Femur (tissue), 1 donor: ENCODE measurements at regions not wholly inside any gene's neighbourhood (a gene's known extent, or its start where the extent isn't known, plus 50 kb on each side); places are given as distances from the start of the nearest gene placed in this dataset.

ENCODE experiments used
- DNase-seq: peaks from one replicate; pipeline ENCODE4 v3.0.0-alpha.2; 2017

DNA sequence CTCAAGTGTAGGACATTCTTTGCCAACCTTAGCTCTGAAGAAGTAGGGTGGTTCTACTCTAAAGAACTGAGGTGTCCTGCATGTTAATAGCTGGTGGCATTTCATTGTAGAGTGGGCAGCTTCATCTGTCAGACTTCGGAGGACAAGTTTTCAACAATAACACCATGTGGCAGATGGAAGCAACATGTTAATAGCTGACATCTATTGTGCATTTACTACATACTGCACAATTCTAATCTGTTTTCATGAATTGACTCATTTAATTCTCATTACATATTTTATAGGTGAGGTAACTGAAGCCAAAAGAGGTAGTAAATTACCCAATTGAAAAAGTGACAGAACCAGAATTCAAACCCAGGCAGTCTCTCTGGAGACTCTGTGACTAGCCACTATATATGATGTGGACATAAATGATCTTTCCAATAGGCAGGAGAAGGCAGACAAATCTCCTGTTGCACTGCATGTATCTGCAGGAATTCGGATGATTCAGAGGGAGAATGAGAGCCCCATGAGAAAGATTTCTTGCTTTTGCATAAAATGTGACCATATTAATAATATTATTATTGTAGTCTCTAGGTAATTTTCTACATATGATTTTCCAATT is 137.2 kb upstream of the E2F7 start:
- DNase-seq, result no peak

DNA sequence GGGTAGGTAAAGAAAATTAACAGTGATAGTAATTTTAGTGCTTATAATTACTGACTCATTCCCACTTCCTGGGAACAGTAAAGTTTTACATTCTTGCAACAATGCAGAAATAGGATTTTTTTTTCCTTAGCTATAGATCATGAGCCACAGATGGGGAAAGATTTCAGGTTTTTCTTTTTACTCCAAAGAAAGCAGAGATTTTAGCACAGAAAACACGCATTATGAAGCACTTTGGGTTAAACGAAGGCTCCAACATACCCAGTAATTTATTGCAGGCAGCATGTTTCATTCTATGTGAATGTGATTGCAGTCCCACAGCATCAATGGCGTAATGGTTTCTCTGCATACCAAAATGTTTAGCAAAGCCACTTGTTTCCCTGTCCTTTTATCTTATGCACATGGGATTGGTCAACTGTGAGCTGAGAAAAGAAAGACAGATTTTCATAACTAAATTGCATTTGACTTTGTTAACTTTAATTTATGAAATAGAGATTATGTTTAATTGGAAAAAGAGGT is 124.6 kb upstream of the E2F7 start:
- peak; percentile 24 for DNase-seq

DNA sequence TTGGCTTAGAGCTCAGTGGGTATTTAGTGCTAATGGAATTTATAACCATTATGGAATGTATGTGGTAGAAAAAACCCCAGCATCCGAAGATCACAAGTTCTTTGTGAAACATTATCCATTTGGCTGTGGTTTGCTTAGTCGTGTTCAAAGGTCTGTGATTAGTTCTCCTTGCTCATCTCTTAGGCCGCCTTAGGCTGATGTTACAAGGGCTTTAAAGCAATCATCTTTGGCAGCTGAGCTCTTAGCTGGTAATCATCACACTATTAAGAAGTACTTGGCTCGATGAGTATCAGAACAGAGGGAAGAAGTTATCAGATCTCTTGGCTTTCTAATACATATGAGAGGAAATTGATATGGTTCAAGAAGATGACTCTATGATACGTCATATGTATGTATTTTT is 124.1 kb upstream of the E2F7 start:
- no peak for DNase-seq

DNA sequence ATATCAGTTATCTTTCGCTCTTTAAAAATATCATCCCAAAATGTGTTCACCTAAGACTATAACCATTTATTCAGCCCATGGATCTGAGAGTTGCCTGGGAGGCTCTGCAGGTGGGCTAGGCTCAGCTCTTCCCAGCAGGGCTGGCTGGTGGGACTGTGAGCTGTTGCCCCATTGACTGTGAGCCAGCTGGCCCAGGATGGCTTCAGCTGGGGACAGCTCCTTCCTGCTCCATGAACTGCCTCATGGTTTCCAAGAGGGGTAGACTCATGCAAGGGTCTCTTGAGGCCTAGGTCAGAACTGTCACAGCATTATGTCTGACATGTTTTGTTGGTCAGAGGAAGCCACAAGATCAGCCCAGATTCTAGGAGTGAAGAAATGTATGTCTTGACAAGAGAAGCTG is 114.1 kb upstream of the E2F7 start:
- no peak for DNase-seq

DNA sequence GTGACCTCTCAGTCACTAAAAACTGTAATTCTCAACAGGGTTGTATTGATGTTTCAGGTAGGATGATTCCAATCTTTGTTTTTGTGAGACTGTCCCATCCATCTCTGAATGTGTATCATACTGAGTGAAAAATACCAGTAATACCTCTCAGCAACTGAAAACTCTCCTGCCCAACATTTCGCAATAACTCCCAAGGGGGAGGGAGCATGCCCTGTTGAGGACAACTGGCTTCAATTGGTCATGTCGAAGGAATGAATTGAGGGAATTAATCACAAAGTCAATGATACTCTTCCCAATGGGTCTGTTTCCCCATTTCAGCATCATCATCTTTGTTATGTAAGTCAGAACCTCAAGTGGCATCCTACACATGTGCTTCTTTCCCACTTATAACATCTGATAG is 102.4 kb upstream of the E2F7 start:
- no peak for DNase-seq

DNA sequence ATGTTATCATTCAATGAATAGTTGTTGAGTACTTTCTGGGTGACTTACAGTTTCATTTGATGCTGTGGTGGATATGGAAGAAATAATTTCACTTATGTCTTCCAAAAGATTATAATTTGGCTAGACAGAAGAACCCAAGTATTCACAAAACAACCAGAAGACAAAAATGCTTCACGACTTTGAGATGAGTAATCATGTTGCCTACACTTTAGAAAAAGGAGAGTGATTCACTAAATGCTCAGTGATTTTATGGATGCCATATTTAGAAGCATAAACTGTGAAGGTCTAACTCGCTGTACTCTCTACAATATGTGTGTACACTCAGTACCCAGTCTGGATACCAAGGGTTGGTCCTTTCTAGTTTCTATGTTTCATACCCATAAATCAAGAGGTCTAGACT is 101.3 kb upstream of the E2F7 start:
- DNase-seq, result no peak

DNA sequence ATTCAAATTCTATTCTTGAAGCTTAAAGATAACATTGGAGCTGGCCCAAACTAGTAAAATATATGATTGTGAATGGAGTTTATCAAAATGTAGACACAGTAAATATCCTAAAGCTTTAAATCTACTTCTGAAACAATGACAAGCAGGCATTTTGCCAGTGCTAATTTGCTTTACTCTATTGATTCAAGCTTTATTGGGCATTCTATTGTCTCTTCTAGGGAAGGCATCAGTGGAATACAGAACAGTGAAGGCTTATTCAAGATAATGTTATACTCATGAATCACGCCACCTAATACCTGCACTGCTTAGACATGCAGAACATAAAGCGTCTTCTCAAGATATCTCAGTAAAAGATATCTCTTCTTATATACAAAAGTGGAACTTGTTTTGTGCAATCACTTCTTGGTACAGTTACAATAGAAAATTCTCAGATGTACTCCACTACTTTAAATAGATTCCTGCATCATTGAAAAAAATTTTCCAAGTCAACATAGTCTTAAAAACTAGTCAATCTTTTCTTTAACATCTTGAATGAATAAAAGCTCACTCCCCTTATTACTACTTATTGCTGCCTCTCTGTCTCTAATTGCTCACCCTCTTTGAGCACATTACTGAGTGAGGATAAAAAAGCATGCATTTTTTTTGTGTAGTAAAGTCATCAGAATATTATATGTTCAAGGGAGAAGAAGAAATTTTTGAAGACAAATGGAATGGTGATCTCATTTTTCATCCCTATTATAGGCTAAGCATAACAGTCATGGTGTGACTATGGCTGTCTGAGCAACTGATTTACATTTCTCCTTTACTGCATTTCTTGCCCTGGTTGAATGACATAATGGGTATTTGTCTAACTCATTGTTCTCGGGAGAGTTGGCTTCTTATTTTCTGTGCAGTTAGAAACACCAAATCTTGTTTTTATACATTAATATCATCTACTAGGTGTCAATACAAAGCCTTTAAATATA is 98.0 kb upstream of the E2F7 start:
- DNase-seq, result no peak

DNA sequence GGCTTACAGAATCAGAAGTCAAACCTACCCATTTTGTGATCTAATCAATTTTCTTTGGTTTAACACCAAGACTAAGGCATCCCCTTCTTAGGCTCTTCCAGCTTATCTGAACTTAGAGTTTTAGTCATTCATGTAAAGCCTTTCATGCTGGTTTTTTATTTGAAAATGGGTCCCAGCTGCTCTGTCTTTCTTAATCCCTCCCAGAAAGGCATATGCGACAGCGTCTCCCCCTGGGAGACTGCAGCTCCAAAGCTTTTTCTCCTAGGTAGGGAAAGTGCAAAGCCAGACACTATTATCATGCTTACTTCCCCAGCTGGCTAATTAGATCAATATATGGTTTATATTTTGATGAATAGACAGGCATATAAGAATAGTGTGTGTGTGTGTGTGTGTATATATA is 96.6 kb upstream of the E2F7 start:
- DNase-seq, result no peak

DNA sequence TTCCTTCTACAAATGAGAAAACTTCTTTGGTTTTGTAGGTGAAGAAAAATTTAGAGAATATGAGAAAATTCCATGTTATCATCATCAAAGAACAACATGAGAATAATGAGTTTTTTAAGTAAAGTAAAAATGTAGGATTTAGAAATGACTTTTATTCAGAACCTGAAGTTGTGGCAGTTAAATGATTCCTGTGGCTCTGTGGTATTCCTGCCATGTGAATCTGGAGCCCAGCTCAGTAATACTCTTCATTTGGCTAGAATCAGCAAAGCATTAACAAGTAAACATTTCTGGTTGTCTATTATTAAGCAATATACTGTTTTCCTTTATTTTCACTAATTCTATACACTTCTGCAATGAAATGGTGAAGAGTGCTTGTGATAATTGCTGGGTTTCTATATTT is 95.6 kb upstream of the E2F7 start:
- no peak for DNase-seq

DNA sequence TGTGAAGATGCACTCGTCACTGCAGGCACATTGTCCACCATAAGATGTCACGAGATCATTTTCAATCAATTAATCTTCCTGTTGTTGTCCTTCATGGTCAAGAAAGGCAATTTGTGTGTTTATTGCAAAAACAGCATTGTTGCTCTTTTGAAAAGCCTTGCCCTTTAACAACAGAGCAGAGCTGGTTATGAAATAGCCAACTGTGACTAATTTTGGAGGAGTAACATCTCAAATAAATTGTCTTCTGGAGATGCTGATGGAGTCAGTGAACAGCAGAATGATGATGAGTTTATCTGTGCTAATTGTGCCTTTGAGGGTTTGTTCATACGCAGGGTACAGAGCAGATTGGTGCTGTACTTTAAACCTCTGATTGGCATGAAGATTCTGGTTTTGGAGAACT is 88.3 kb upstream of the E2F7 start:
- DNase-seq, result no peak

DNA sequence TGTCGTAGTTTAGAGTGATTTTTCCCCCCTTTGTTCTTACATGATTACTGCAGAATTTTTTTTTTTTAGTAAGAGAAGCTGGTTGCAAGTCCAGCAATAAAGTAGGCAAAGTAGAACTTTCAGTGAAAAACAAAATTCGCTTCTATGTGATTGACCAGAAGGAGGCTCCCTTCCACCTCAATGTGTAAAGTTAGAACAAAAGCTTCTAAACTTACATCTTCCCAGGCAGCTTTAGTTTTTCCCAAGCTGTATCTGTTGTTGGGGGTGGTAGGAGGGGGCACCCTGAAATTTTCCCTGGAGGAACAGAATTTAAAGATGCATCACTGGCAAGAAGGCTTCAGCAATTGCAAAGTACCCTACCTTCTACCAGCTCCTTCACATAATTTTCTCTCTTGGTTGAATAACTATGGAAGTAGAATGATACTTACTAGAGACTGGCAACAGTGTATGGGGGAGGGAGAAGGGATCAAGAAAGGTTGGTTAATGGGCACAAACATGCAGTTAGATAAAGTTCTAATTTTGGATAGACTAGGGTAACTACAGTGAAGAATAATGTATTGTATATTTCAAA is 87.3 kb upstream of the E2F7 start:
- DNase-seq, result no peak

DNA sequence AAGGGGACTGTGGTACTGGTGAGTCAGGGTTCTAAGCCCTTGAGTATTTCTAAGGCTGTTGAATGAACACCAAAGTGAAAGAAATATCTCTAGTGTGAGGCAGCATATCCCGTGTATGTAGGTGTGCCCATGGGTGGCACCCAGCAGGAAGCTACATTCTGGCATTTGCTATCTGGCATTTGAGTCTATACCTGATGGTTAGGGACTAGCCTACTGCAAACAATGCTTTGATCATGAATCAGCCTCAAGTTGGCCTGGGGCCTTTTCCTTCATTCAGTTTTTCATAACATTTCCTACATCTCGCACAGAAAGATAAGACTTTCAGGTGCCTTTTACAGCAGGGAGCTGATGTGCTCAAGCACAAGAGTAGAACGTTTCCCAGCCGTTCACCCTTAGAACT is 85.7 kb upstream of the E2F7 start:
- no peak for DNase-seq

DNA sequence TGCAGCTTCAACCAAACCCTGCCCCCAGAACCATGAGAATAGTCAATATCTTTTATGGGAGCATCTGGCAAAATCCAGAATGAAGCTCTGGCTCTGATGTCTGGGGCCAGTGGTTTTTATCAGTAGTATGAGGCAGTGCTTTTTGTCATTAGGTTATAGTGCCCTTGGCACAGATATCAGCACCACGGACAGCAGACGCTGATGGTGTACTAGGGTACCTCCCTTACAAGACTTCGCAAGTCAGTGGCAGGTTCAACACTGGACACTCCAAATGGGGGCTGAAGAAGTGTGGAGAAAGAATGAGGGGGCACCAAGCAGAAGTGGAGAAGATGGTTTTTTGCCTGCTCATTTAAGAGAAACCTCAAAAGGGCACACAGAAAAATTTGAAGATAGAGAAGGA is 68.2 kb upstream of the E2F7 start:
- DNase-seq, result peak; percentile 57

DNA sequence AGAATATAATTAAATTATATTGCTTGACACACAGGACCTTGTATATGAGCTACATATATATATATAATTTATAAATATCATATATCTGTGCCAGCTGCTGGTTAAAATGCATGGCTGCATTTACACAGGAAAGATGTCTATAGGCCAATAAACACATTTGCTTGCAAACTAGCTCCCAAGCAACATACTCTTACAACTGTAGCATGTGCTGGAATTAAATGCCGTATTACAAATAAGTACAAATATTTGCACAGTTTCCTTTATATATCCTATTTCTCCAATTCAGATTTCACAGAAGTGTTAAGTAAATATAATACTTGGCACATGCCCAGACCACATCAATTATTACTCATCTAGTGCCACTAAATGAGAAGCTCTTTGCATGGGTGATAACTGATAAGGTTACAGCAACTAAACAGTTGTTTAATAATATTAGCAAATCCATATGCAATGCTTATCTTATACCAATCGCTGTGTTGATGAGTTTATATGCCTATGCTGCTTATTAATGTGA is 66.7 kb upstream of the E2F7 start:
- no peak for DNase-seq

DNA sequence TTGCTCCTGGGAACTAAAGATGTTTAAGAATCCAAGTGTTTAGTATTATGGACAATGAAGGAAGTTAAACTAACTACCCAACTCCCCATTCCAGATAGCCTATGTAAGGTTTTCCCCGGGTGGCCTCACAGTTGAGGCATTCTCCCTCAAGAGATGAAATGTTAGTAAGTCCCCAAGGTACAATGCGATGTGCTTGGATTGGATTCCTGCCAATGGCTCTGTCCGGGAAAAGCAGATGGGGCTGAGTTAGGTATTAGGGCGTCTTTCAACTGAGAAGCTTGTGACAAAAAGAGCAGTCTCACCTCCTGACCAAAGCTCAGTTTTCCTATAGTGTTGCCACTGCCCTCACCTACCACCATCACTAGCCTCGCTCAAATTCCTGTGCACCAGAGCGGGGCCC is 64.8 kb upstream of the E2F7 start:
- no peak for DNase-seq

DNA sequence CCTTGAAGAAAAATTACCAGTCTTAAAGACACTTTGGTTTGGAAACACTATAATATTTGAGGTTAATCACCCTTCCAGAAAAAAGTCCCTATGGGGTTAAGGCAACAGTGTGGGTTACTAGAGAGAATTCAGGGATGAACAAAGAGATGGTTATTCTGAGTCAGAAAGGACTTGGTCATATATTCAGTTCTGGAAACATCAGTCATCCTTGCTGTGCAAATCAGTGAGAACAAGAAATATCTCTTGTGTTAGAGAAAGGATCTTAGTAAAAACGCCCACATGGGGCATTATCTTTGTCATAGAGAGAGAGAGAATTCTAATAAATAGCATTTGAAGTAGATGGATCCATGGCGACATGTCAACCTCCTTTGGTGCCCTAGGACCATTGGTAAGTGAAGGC is 59.4 kb upstream of the E2F7 start:
- DNase-seq, result no peak

DNA sequence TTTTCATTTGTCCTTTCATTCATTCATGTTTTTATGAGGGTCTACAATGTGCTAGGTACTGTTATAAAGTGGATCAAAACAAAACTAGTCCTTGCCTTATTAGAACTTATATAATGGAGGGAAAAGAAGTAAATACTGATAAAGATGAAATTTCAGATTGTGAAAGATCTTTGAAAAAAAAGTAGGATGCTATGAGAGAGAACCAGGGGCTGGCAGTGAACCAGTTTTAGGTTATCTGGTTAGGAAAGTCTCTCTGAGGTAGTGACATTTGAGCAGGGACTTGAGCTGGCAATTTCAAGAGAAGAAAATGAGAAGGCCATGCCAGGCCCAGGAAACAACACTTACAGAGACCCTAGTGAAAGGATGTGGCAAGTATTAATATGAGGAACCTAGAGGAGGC is 57.3 kb upstream of the E2F7 start:
- DNase-seq, result no peak

DNA sequence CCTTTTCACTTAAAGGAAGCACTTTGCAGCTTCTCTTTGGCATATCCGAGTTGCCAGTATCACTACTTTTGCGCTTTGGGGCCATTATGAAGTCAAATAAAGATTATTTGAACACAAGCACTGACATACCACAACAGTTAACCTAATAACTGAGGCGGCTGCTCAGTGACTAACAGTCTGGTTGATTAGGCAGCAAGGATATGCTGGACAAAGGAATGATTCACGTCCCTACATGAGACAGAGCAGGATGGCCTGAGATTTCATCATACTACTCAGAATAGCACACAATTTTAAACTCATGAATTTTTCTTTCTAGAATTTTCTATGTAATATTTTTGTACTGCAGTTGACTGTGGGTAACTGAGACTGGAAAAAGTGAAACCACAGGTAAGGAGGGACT is 56.9 kb upstream of the E2F7 start:
- DNase-seq, result no peak

DNA sequence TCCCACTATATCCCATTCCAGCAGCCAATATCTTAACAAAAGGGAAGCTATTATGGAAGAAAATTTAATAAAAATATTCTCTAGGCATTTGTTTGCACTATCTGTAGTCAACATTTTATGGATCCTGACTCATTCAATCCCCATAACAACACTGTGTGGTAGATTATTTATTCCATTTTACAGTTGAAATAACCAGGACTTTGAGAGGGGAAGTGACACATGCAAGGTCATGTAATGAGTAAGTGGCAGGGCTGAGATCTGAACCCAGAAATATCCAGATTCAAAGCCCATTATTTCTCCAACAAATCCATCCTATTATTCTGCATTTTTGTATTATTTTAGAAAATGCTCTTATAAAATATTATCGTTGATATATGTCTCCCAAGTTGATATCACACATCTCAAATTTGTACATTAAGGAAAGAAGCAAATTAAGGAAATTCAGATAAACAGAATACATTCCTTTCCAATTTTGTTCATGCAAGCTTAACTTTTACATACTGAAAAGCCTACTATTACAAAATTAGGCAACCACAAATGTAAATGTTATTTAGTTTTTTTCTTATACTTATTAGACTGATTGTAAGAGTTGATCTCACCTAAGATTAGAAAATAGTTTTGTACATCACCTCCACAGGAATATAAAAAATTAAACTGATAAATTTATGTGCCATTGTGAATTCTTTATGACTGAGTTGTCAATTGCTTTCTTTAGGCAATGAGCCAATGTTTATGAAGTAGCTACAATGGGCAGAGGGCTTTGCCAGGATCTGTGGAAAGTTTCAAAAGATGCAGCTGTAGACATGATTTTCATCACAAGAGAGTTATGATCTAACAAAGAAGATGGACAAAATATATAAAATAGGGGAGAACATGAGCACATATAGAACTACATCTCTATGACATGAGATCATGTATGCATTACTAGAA is 55.1 kb upstream of the E2F7 start:
- no peak for DNase-seq

DNA sequence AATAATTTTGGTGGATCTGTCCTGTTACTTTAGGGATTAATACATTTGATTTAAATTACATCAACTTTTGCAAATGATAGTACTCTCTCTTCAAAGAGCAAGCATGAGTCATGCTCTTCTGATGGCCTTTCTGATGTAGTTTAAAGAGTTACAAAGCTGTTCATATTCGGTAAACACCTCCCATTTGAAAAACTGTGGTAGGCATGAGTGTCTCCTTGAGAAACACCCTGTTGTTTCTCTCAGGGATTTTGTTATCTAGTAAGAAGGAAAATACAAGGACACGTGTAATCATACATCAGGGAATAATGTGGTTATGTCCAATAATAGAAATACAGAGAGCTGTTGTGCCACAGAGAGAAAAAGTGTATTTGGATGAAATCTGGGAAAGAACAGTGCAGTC is 53.3 kb upstream of the E2F7 start:
- DNase-seq, result no peak

DNA sequence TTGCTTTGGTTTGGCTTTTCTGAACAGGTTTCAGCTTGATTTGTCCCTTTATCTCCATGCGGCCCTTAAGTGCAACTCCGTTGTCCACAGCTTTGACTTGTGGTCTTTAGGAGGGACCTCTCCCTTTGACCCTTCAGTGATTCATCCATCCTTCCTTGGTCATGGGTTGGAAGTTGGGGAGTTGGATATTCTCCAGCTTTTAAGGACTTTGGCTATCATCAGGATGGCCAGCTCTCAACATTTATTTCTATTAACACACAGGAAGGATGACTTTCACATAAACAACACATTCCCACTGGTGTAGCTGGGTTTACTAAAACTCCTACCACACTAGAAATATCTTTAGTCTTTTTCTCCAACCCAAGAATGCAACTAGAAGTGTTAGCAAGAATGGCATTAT is 50.9 kb upstream of the E2F7 start:
- DNase-seq, result no peak

DNA sequence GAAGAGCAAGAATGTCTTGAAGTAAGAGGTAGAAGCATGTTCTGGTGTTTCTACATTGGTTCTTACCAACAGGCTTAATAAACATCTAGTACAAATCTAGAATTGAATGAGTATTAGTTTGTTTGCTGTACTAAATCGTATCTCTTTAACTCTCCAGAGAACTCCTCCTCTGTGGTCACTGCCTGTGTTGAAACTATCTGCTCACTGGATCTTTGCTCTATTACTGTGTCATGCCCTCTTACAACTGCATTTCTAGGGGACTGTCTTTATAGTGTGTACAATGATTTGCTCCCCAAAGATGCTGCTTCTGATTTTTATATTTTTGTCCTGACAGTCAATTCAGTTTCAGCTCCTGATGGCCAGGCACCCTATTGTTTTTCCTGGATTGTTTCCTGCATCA is 50.1 kb upstream of the E2F7 start:
- DNase-seq, result no peak
